ENCODE measurements at regions not wholly inside any gene's neighbourhood (a gene's known extent, or its start where the extent isn't known, plus 50 kb on each side); places are given as distances from the start of the nearest gene placed in this dataset.

- no peak for TF ChIP-seq POLR2AphosphoS5 (IDR thresholded peaks at IDR 0.05)
- TF ChIP-seq, protein P1, sequence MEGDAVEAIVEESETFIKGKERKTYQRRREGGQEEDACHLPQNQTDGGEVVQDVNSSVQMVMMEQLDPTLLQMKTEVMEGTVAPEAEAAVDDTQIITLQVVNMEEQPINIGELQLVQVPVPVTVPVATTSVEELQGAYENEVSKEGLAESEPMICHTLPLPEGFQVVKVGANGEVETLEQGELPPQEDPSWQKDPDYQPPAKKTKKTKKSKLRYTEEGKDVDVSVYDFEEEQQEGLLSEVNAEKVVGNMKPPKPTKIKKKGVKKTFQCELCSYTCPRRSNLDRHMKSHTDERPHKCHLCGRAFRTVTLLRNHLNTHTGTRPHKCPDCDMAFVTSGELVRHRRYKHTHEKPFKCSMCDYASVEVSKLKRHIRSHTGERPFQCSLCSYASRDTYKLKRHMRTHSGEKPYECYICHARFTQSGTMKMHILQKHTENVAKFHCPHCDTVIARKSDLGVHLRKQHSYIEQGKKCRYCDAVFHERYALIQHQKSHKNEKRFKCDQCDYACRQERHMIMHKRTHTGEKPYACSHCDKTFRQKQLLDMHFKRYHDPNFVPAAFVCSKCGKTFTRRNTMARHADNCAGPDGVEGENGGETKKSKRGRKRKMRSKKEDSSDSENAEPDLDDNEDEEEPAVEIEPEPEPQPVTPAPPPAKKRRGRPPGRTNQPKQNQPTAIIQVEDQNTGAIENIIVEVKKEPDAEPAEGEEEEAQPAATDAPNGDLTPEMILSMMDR (IDR thresholded peaks at IDR 0.05) = no peak
- TF ChIP-seq POLR2A (IDR thresholded peaks at IDR 0.05; ENCODE audit: low read depth) = no peak
Measured at GRCh38 chr1:83131692-83131955, 867.3 kb downstream of the TTLL7 start.
